A549 (cell line): ENCODE measurements at regions not wholly inside any gene's neighbourhood (a gene's known extent, or its start where the extent isn't known, plus 50 kb on each side); places are given as distances from the start of the nearest gene placed in this dataset.

Experiments
- EHMT2 ChIP-seq: fragments of 200-600 bp; sonication (generic); IDR thresholded peaks from 2 replicates; pipeline ENCODE4 v1.6.1; 2016; ENCODE audit warnings: antibody characterized with exemption, low read depth, mild to moderate bottlenecking, moderate library complexity
- EP300 ChIP-seq, 2 experiments: fragments of >200 bp; sonication (Bioruptor Twin); formaldehyde crosslinking; IDR thresholded peaks; 2 replicates in 1 of 2; 3 replicates in 1 of 2; pipeline ENCODE4 v1.6.1; 2016 to 2017
- HDAC2 ChIP-seq: fragments of 200-600 bp; sonication (generic); IDR thresholded peaks from 2 replicates; pipeline ENCODE4 v1.6.1; 2016
- POLR2A ChIP-seq: IDR thresholded peaks from 2 replicates; pipeline ENCODE4 v1.6.1; 2012; ENCODE audit warnings: mild to moderate bottlenecking, low read length
- TFCP2L1 ChIP-seq: fragments of 250-450 bp; sonication (Bioruptor Pico); IDR thresholded peaks from 2 replicates; pipeline ENCODE4 v1.5.0; 2021; ENCODE audit warnings: mild to moderate bottlenecking
- TF ChIP-seq, protein P1 (sequence below): fragments of >200 bp; sonication (Bioruptor Twin); formaldehyde crosslinking; IDR thresholded peaks from 3 replicates; pipeline ENCODE4 v1.5.1; 2016
- TF ChIP-seq, protein P2 (sequence below): fragments of 150-350 bp; IDR thresholded peaks from 2 replicates; pipeline ENCODE4 v1.6.1; 2014; ENCODE audit warnings: low read depth, mild to moderate bottlenecking, low read length
- TF ChIP-seq, protein P3 (sequence below): fragments of >200 bp; sonication (Bioruptor Twin); formaldehyde crosslinking; IDR thresholded peaks from 3 replicates; pipeline ENCODE4 v1.6.1; 2016
- TF ChIP-seq, protein P4 (sequence below): IDR thresholded peaks from 2 replicates; pipeline ENCODE4 v1.6.1; 2012

DNA sequence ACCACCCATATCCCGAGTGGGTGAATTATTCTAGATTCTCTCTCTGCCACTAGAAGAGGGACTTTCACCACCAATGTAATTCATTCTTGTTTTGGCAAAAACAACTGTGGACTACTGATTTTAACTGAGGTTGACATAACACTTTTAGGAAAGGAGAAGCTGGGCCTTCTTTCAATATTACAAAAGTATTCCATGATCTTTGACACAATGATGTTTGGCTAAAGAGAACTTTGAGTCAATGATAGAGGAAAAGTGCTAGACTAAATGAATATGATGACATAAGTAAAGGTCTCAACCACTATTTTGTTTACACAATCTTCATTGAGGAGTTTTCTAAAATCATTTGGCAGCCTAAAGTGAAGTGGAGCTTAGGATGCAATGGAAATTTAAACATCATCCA is 336.9 kb upstream of the PDE4D start:
- TF ChIP-seq POLR2A, result no peak
- TF ChIP-seq TFCP2L1 (CRISPR knock-in tag), result no peak
- TF ChIP-seq HDAC2, result no peak
- TF ChIP-seq, protein P1, sequence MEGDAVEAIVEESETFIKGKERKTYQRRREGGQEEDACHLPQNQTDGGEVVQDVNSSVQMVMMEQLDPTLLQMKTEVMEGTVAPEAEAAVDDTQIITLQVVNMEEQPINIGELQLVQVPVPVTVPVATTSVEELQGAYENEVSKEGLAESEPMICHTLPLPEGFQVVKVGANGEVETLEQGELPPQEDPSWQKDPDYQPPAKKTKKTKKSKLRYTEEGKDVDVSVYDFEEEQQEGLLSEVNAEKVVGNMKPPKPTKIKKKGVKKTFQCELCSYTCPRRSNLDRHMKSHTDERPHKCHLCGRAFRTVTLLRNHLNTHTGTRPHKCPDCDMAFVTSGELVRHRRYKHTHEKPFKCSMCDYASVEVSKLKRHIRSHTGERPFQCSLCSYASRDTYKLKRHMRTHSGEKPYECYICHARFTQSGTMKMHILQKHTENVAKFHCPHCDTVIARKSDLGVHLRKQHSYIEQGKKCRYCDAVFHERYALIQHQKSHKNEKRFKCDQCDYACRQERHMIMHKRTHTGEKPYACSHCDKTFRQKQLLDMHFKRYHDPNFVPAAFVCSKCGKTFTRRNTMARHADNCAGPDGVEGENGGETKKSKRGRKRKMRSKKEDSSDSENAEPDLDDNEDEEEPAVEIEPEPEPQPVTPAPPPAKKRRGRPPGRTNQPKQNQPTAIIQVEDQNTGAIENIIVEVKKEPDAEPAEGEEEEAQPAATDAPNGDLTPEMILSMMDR, result no peak
- no peak for TF ChIP-seq EP300 (IDR thresholded peaks at IDR 0.05)
- TF ChIP-seq EHMT2, result no peak
- TF ChIP-seq, protein P2, sequence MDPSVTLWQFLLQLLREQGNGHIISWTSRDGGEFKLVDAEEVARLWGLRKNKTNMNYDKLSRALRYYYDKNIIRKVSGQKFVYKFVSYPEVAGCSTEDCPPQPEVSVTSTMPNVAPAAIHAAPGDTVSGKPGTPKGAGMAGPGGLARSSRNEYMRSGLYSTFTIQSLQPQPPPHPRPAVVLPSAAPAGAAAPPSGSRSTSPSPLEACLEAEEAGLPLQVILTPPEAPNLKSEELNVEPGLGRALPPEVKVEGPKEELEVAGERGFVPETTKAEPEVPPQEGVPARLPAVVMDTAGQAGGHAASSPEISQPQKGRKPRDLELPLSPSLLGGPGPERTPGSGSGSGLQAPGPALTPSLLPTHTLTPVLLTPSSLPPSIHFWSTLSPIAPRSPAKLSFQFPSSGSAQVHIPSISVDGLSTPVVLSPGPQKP, result no peak
- TF ChIP-seq, protein P3, sequence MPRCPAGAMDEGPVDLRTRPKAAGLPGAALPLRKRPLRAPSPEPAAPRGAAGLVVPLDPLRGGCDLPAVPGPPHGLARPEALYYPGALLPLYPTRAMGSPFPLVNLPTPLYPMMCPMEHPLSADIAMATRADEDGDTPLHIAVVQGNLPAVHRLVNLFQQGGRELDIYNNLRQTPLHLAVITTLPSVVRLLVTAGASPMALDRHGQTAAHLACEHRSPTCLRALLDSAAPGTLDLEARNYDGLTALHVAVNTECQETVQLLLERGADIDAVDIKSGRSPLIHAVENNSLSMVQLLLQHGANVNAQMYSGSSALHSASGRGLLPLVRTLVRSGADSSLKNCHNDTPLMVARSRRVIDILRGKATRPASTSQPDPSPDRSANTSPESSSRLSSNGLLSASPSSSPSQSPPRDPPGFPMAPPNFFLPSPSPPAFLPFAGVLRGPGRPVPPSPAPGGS, result no peak
- TF ChIP-seq, protein P4, sequence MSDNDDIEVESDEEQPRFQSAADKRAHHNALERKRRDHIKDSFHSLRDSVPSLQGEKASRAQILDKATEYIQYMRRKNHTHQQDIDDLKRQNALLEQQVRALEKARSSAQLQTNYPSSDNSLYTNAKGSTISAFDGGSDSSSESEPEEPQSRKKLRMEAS, result no peak
